ENCODE measurements at regions not wholly inside any gene's neighbourhood (a gene's known extent, or its start where the extent isn't known, plus 50 kb on each side); places are given as distances from the start of the nearest gene placed in this dataset.

DNA sequence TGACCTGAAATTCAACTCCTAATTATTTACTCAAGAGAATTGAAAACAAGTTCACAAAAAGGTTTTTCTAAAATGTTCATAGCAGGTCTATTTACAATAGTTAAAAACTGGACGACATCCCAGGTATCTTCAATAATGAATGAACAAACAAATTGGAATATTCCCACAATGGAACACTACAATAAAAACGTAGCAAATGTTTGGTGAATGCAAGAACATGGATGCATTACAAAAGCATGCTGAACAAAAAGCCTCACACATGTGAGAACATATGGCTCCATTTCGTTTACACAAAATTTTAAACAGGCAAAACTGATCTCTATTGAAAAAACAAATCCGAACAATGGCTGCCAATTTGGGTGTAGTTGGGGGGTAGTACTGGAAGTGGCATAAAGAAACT lies 669.9 kb downstream of the MTRR start:
- WGBS (ENCODE audit: missing lambda C conversion rate) = under 1% methylated on average over 4 of the region's 4 CpGs
- Histone ChIP-seq H3K4me3 (no peak overlapping the region), H3K4me1 (no peaks in the 10 kb centered on the region), H3K9me3 (no peaks in the 10 kb centered on the region), H3K4me2 (no peak overlapping the region), H3K27ac (no peak overlapping the region)
- no peak for ATAC-seq
- TF ChIP-seq CEBPB (IDR thresholded peaks at IDR 0.05) (no peak), POLR2AphosphoS2 (conservative IDR thresholded peaks at IDR 0.05; ENCODE audit: low read length) (no peak), ZNF302 (CRISPR knock-in tag; IDR thresholded peaks at IDR 0.05) (no peak), CBX8 (IDR thresholded peaks at IDR 0.05) (no peak), TFCP2L1 (CRISPR knock-in tag; IDR thresholded peaks at IDR 0.05) (no peak), KDM5A (IDR thresholded peaks at IDR 0.05) (no peak), FOSL2 (IDR thresholded peaks at IDR 0.05) (no peak), FOSL2 (CRISPR knock-in tag; IDR thresholded peaks at IDR 0.05) (no peak), PHF8 (IDR thresholded peaks at IDR 0.05; ENCODE audit: borderline replicate concordance, low read depth) (no peak), MYC (IDR thresholded peaks at IDR 0.05; ENCODE audit: borderline replicate concordance, low read length) (no peak), ZSCAN20 (CRISPR knock-in tag; IDR thresholded peaks at IDR 0.05) (no peak), NR3C1 (IDR thresholded peaks at IDR 0.05) (no peak)
- TF ChIP-seq, protein P1, sequence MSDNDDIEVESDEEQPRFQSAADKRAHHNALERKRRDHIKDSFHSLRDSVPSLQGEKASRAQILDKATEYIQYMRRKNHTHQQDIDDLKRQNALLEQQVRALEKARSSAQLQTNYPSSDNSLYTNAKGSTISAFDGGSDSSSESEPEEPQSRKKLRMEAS (IDR thresholded peaks at IDR 0.05) = no peak
- TF ChIP-seq, protein P2, sequence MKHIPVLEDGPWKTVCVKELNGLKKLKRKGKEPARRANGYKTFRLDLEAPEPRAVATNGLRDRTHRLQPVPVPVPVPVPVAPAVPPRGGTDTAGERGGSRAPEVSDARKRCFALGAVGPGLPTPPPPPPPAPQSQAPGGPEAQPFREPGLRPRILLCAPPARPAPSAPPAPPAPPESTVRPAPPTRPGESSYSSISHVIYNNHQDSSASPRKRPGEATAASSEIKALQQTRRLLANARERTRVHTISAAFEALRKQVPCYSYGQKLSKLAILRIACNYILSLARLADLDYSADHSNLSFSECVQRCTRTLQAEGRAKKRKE (CRISPR knock-in tag; IDR thresholded peaks at IDR 0.05; ENCODE audit: low read depth) = no peak
- TF ChIP-seq, protein P3, sequence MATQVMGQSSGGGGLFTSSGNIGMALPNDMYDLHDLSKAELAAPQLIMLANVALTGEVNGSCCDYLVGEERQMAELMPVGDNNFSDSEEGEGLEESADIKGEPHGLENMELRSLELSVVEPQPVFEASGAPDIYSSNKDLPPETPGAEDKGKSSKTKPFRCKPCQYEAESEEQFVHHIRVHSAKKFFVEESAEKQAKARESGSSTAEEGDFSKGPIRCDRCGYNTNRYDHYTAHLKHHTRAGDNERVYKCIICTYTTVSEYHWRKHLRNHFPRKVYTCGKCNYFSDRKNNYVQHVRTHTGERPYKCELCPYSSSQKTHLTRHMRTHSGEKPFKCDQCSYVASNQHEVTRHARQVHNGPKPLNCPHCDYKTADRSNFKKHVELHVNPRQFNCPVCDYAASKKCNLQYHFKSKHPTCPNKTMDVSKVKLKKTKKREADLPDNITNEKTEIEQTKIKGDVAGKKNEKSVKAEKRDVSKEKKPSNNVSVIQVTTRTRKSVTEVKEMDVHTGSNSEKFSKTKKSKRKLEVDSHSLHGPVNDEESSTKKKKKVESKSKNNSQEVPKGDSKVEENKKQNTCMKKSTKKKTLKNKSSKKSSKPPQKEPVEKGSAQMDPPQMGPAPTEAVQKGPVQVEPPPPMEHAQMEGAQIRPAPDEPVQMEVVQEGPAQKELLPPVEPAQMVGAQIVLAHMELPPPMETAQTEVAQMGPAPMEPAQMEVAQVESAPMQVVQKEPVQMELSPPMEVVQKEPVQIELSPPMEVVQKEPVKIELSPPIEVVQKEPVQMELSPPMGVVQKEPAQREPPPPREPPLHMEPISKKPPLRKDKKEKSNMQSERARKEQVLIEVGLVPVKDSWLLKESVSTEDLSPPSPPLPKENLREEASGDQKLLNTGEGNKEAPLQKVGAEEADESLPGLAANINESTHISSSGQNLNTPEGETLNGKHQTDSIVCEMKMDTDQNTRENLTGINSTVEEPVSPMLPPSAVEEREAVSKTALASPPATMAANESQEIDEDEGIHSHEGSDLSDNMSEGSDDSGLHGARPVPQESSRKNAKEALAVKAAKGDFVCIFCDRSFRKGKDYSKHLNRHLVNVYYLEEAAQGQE (IDR thresholded peaks at IDR 0.05) = no peak
- CTCF ChIA-PET = no interaction called here
- DNase-seq (ENCODE audit: low read depth in 1 of 2, low spot score in 1 of 2) = no peak
- FAIRE-seq = no peak
- POLR2A ChIA-PET = no interaction called here

DNA sequence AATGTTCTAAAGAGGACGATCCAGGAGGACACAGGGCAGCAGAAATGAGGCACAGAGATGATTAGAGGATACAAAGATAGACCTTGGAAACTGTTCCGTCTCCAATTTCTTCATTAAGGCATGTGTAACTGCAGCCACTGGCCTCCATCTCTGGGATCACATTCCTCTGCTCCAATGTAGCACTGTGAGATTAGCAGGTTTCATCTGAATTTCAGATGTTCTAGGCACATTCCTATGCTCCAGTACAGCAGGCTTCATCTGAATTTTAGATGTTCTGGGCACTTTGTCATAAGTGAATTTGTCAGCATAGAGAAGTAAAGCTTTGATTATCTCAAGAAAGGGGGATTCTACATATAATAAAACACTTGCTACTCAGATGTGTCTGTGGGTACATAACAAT lies 671.4 kb downstream of the MTRR start:
- no peak for TF ChIP-seq NR3C1 (IDR thresholded peaks at IDR 0.05)
- no peak for TF ChIP-seq MAFK (IDR thresholded peaks at IDR 0.05; ENCODE audit: partially characterized antibody)
- no peak for TF ChIP-seq KDM1A (IDR thresholded peaks at IDR 0.05; ENCODE audit: low read depth)
- no peak for TF ChIP-seq RARB (CRISPR knock-in tag; IDR thresholded peaks at IDR 0.05)
- no peak for TF ChIP-seq HEYL (CRISPR knock-in tag; IDR thresholded peaks at IDR 0.05)
- no peak for TF ChIP-seq CHD2 (IDR thresholded peaks at IDR 0.05; ENCODE audit: low read length, partially characterized antibody)
- TF ChIP-seq, protein P4, sequence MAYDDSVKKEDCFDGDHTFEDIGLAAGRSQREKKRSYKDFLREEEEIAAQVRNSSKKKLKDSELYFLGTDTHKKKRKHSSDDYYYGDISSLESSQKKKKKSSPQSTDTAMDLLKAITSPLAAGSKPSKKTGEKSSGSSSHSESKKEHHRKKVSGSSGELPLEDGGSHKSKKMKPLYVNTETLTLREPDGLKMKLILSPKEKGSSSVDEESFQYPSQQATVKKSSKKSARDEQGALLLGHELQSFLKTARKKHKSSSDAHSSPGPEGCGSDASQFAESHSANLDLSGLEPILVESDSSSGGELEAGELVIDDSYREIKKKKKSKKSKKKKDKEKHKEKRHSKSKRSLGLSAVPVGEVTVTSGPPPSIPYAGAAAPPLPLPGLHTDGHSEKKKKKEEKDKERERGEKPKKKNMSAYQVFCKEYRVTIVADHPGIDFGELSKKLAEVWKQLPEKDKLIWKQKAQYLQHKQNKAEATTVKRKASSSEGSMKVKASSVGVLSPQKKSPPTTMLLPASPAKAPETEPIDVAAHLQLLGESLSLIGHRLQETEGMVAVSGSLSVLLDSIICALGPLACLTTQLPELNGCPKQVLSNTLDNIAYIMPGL (CRISPR knock-in tag; IDR thresholded peaks at IDR 0.05; ENCODE audit: borderline replicate concordance) = no peak
- no peak for TF ChIP-seq RAD21 (conservative IDR thresholded peaks at IDR 0.05 in 1 of 2, IDR thresholded peaks at IDR 0.05 in 1 of 2)
- TF ChIP-seq ZC3H11A (IDR thresholded peaks at IDR 0.05) = no peak
- TF ChIP-seq JUNB (IDR thresholded peaks at IDR 0.05) = no peak
- TF ChIP-seq RCOR1 (IDR thresholded peaks at IDR 0.05; ENCODE audit: low read depth, low read length) = no peak
- no peak for TF ChIP-seq HDAC2 (IDR thresholded peaks at IDR 0.05)
- TF ChIP-seq MAZ (IDR thresholded peaks at IDR 0.05; ENCODE audit: borderline replicate concordance, low read depth, low read length) = no peak
- TF ChIP-seq TFCP2L1 (CRISPR knock-in tag; IDR thresholded peaks at IDR 0.05) = no peak
- no peak for TF ChIP-seq CHD4 (IDR thresholded peaks at IDR 0.05; ENCODE audit: borderline replicate concordance)
- TF ChIP-seq EP300 (IDR thresholded peaks at IDR 0.05) = no peak
- TF ChIP-seq, protein P5, sequence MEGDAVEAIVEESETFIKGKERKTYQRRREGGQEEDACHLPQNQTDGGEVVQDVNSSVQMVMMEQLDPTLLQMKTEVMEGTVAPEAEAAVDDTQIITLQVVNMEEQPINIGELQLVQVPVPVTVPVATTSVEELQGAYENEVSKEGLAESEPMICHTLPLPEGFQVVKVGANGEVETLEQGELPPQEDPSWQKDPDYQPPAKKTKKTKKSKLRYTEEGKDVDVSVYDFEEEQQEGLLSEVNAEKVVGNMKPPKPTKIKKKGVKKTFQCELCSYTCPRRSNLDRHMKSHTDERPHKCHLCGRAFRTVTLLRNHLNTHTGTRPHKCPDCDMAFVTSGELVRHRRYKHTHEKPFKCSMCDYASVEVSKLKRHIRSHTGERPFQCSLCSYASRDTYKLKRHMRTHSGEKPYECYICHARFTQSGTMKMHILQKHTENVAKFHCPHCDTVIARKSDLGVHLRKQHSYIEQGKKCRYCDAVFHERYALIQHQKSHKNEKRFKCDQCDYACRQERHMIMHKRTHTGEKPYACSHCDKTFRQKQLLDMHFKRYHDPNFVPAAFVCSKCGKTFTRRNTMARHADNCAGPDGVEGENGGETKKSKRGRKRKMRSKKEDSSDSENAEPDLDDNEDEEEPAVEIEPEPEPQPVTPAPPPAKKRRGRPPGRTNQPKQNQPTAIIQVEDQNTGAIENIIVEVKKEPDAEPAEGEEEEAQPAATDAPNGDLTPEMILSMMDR (IDR thresholded peaks at IDR 0.05) = no peak
- no peak for TF ChIP-seq SMC3 (IDR thresholded peaks at IDR 0.05)
- TF ChIP-seq JUN (IDR thresholded peaks at IDR 0.05) = no peak
- TF ChIP-seq, protein P6, sequence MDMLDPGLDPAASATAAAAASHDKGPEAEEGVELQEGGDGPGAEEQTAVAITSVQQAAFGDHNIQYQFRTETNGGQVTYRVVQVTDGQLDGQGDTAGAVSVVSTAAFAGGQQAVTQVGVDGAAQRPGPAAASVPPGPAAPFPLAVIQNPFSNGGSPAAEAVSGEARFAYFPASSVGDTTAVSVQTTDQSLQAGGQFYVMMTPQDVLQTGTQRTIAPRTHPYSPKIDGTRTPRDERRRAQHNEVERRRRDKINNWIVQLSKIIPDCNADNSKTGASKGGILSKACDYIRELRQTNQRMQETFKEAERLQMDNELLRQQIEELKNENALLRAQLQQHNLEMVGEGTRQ (IDR thresholded peaks at IDR 0.05) = no peak
- Histone ChIP-seq H3K9me3 (no peaks in the 10 kb centered on the region), H3K4me1 (no peaks in the 10 kb centered on the region), H3K4me3 (no peak overlapping the region), H3K27ac (no peak overlapping the region), H3K4me2 (no peak overlapping the region)
- FAIRE-seq (no peak), ATAC-seq (no peak), DNase-seq (ENCODE audit: low read depth in 1 of 2, low spot score in 1 of 2) (no peak)
- ChIA-PET CTCF (interaction anchor here (0.6 kb wide), 1 partner anchor 17 kb away, joined by 4 read pairs; no protein-coding TSS in a partner anchor), POLR2A (no interaction called here)
- WGBS (ENCODE audit: missing lambda C conversion rate) = 0% methylated on average over 2 of the region's 2 CpGs
